GM18499 (cell line): ENCODE measurements at regions not wholly inside any gene's neighbourhood (a gene's known extent, or its start where the extent isn't known, plus 50 kb on each side); places are given as distances from the start of the nearest gene placed in this dataset.
"Not testable (repeated sequence)": the region's sequence is repeated elsewhere in the genome, so short reads cannot be mapped to it uniquely, and the experiment has no call there.

ENCODE experiments used
- ATAC-seq: cut with Tn5 transposase; IDR thresholded peaks from one replicate; pipeline ENCODE4 v1.9.1; 2021; ENCODE audit warnings: moderate number of reproducible peaks; ENCODE audit not compliant: insufficient read depth, unreplicated experiment

GRCh38 chr18:71324356-71324755, 1035.5 kb downstream of the SOCS6 start:
- no peak for ATAC-seq

- no peak for ATAC-seq
These were observed 1033.4 kb downstream of the SOCS6 start for GRCh38 chr18:71322201-71322600.

- ATAC-seq, result no peak
These were observed 1032.5 kb downstream of the SOCS6 start for GRCh38 chr18:71321319-71321718.

GRCh38 chr18:71304856-71305255, 1016.0 kb downstream of the SOCS6 start:
- ATAC-seq, result no peak

GRCh38 chr18:71303743-71304142, 1014.9 kb downstream of the SOCS6 start:
- ATAC-seq, result not testable (repeated sequence)

- no peak for ATAC-seq
These were observed 1012.8 kb downstream of the SOCS6 start for GRCh38 chr18:71301596-71301995.

GRCh38 chr18:71294201-71294600, 1005.4 kb downstream of the SOCS6 start:
- not testable (repeated sequence) for ATAC-seq

GRCh38 chr18:71293322-71293721, 1004.5 kb downstream of the SOCS6 start:
- no peak for ATAC-seq

- ATAC-seq, result no peak
These were observed 998.4 kb downstream of the SOCS6 start for GRCh38 chr18:71287268-71287667.

- ATAC-seq, result no peak
These were observed 963.6 kb downstream of the SOCS6 start for GRCh38 chr18:71252351-71252865.

GRCh38 chr18:71250191-71250590, 961.3 kb downstream of the SOCS6 start:
- ATAC-seq, result no peak

GRCh38 chr18:71249791-71250190, 960.9 kb downstream of the SOCS6 start:
- no peak for ATAC-seq

- ATAC-seq, result no peak
These were observed 954.1 kb downstream of the SOCS6 start for GRCh38 chr18:71242981-71243380.

GRCh38 chr18:71238974-71239624, 950.3 kb downstream of the SOCS6 start:
- ATAC-seq, result no peak

- no peak for ATAC-seq
These were observed 948.8 kb downstream of the SOCS6 start for GRCh38 chr18:71237641-71238040.

- ATAC-seq, result no peak
These were observed 944.3 kb downstream of the SOCS6 start for GRCh38 chr18:71233177-71233576.

- no peak for ATAC-seq
These were observed 934.6 kb downstream of the SOCS6 start for GRCh38 chr18:71223486-71223885.

GRCh38 chr18:71221405-71221804, 932.6 kb downstream of the SOCS6 start:
- ATAC-seq, result no peak

- not testable (repeated sequence) for ATAC-seq
These were observed 923.9 kb downstream of the SOCS6 start for GRCh38 chr18:71212739-71213138.

- no peak for ATAC-seq
These were observed 923.4 kb downstream of the SOCS6 start for GRCh38 chr18:71212222-71212621.

GRCh38 chr18:71209944-71210343, 921.1 kb downstream of the SOCS6 start:
- ATAC-seq, result no peak

GRCh38 chr18:71194438-71194837, 905.6 kb downstream of the SOCS6 start:
- ATAC-seq, result no peak
